Activated CD8-positive, alpha-beta T cell treated with anti-CD3 and anti-CD28 coated beads for 36 hours (primary cell): ENCODE measurements at regions not wholly inside any gene's neighbourhood (a gene's known extent, or its start where the extent isn't known, plus 50 kb on each side); places are given as distances from the start of the nearest gene placed in this dataset.
A peak's percentile ranks its signal among the peaks of the same experiment; 100 is the strongest.

ENCODE experiments used
- ATAC-seq: fragments of 200-7000 bp; cut with Tn5 transposase; one replicate; pipeline ENCODE4 v1.10.0; 2021; ENCODE audit warnings: mild to moderate bottlenecking, moderate library complexity
- CTCF ChIA-PET: fragments of 350-600 bp; sonication (Branson Sonifier 250); formaldehyde crosslinking; loops from one replicate; lab custom pipeline; 2021; ENCODE audit warnings: antibody characterized with exemption; lab: Charles Lee
- POLR2A ChIA-PET: fragments of 350-600 bp; sonication (Branson Sonifier 250); formaldehyde crosslinking; loops from one replicate; lab custom pipeline; 2021; ENCODE audit warnings: antibody characterized with exemption; lab: Charles Lee
- DNase-seq: peaks from one replicate; pipeline ENCODE4 v3.0.0-alpha.2; 2020
- H3K27ac Mint-ChIP-seq: one replicate; pipeline ENCODE4 v1.8.0; 2021; ENCODE audit warnings: mild to moderate bottlenecking, mixed read lengths
- H3K27me3 Mint-ChIP-seq: one replicate; pipeline ENCODE4 v1.8.0; 2021; ENCODE audit warnings: mixed read lengths
- H3K36me3 Mint-ChIP-seq: one replicate; pipeline ENCODE4 v1.8.0; 2021; ENCODE audit warnings: low read depth, mixed read lengths
- H3K4me1 Mint-ChIP-seq: one replicate; pipeline ENCODE4 v1.8.0; 2021; ENCODE audit warnings: low read depth, mixed read lengths
- H3K4me3 Mint-ChIP-seq: one replicate; pipeline ENCODE4 v1.8.0; 2021; ENCODE audit warnings: mild to moderate bottlenecking, moderate library complexity, mixed read lengths
- H3K9me3 Mint-ChIP-seq: one replicate; pipeline ENCODE4 v1.8.0; 2021; ENCODE audit warnings: mixed read lengths
- CTCF ChIP-seq: fragments of 200-600 bp; IDR thresholded peaks from one replicate; pipeline ENCODE4 v1.8.0; 2022; ENCODE audit warnings: antibody characterized with exemption, mild to moderate bottlenecking
- intact Hi-C: fragments of 100-400 bp; cut with micrococcal nuclease; formaldehyde crosslinking; loops from one replicate; pipeline ENCODE4 v1.10.0; 2022

DNA sequence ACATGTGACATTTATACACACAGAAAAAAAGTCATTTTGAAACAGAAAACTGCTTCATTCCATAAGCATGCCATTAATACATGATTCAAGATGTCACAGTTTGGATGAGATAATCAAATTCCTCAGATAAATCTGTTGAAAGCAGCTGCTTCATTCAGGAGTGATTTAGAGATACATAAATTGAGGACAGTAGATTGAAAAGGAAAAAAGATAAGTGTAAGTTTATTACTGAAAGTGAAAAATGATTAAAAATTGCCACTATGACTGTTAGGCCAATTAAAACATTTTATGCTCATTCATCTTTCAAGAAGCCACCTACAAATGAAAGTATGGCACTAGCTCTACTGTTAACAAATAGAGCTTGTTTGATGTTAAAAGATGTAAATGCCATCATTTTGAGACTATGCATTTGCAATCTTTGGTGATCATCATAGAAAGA, 136.9 kb upstream of the CDK6 start:
- Mint-ChIP-seq H3K4me3 (no peak overlapping the region), H3K9me3 (peaks cover 21% of the 10 kb centered on the region), H3K4me1 (peaks cover 28% of the 10 kb centered on the region), H3K27ac (no peak overlapping the region), H3K36me3 (peaks cover 5% of the 10 kb centered on the region), H3K27me3 (peaks cover 2% of the 10 kb centered on the region)
- no peak for TF ChIP-seq CTCF
- POLR2A ChIA-PET = no interaction called here
- intact Hi-C loops = no loop called here
- CTCF ChIA-PET = no interaction called here
- DNase-seq (no peak), ATAC-seq (peak; percentile 40)

GRCh38 chr7:92972441-92972840, 136.1 kb upstream of the CDK6 start:
- ChIA-PET POLR2A (no interaction called here), CTCF (no interaction called here)
- intact Hi-C loops = no loop called here

GRCh38 chr7:92969061-92969460, 132.7 kb upstream of the CDK6 start:
- ChIA-PET CTCF (interaction anchor here (0.9 kb wide), 1 partner anchor 47 kb away, joined by 4 read pairs; no protein-coding TSS in a partner anchor), POLR2A (interaction anchor here (0.7 kb wide), 1 partner anchor 366 kb away, joined by 3 read pairs; no protein-coding TSS in a partner anchor)
- intact Hi-C loops = no loop called here
- no peaks in the 10 kb centered on the region for H3K27me3 Mint-ChIP-seq
- H3K36me3 Mint-ChIP-seq = no peaks in the 10 kb centered on the region
- peak; percentile 59 for ATAC-seq
- DNase-seq = peak; percentile 21
- H3K27ac Mint-ChIP-seq = peak overlapping the region; percentile 7
- H3K4me1 Mint-ChIP-seq = peaks cover 28% of the 10 kb centered on the region
- H3K4me3 Mint-ChIP-seq = no peak overlapping the region
- H3K9me3 Mint-ChIP-seq = peaks cover 4% of the 10 kb centered on the region
- TF ChIP-seq CTCF = no peak

More at GRCh38 chr7:92972441-92972840, 136.1 kb upstream of the CDK6 start:
- Mint-ChIP-seq H3K4me1 (peaks cover 29% of the 10 kb centered on the region), H3K27ac (no peak overlapping the region), H3K4me3 (no peak overlapping the region), H3K27me3 (peaks cover 2% of the 10 kb centered on the region), H3K9me3 (peaks cover 16% of the 10 kb centered on the region), H3K36me3 (peaks cover 5% of the 10 kb centered on the region)
- ATAC-seq (no peak), DNase-seq (no peak)
- TF ChIP-seq CTCF = no peak

GRCh38 chr7:92968502-92968901, 132.1 kb upstream of the CDK6 start:
- TF ChIP-seq CTCF = no peak
- intact Hi-C loops = no loop called here

DNA sequence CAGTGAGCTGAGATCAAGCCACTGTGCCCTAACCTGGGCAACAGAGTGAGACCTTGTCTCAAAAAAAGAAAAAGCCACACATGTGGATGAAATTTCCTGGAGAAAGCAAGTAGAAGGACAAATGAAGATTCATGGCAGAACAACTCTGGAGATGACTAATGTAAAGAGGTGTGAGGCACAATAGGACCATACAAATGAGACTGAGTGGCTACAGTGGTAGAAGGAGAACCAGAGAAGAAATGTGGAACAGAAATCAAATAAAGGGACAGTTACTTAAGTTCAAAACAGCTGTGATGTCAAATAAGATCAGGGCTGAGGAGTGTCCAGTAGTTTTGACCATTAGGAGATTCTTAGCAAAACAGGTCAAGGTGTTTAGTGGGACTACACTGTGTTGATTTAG, 130.9 kb upstream of the CDK6 start:
- no peak for DNase-seq
- Mint-ChIP-seq H3K36me3 (no peaks in the 10 kb centered on the region), H3K27me3 (peaks cover 2% of the 10 kb centered on the region), H3K27ac (no peak overlapping the region), H3K4me3 (no peak overlapping the region), H3K4me1 (peaks cover 18% of the 10 kb centered on the region), H3K9me3 (peaks cover 4% of the 10 kb centered on the region)
- TF ChIP-seq CTCF = no peak
- ATAC-seq = no peak
- CTCF ChIA-PET = no interaction called here
- POLR2A ChIA-PET = interaction anchor here (0.9 kb wide), 1 partner anchor 133 kb away, joined by 4 read pairs; no protein-coding TSS in a partner anchor
- intact Hi-C loops = no loop called here

More at GRCh38 chr7:92968502-92968901, 132.1 kb upstream of the CDK6 start:
- peak; percentile 8 for DNase-seq
- Mint-ChIP-seq H3K4me1 (peaks cover 22% of the 10 kb centered on the region), H3K27ac (no peak overlapping the region), H3K4me3 (no peak overlapping the region), H3K36me3 (no peaks in the 10 kb centered on the region), H3K9me3 (peaks cover 4% of the 10 kb centered on the region), H3K27me3 (no peaks in the 10 kb centered on the region)
- ChIA-PET CTCF (no interaction called here), POLR2A (interaction anchor here (0.7 kb wide), 1 partner anchor 366 kb away, joined by 3 read pairs; no protein-coding TSS in a partner anchor)
- peak; percentile 37 for ATAC-seq
